ENCODE measurements at regions not wholly inside any gene's neighbourhood (a gene's known extent, or its start where the extent isn't known, plus 50 kb on each side); places are given as distances from the start of the nearest gene placed in this dataset.
"Not testable (repeated sequence)": the region's sequence is repeated elsewhere in the genome, so short reads cannot be mapped to it uniquely, and the experiment has no call there.

GRCh38 chr6:105713474-105714118, 310.7 kb upstream of the PREP start:
- no peak for DNase-seq (ENCODE audit: low read depth)

GRCh38 chr6:105711216-105711615, 308.3 kb upstream of the PREP start:
- no peak for DNase-seq (ENCODE audit: low read depth)

GRCh38 chr6:105705608-105706007, 302.7 kb upstream of the PREP start:
- no peak for DNase-seq (ENCODE audit: low read depth)

GRCh38 chr6:105695461-105695860, 292.6 kb upstream of the PREP start:
- DNase-seq (ENCODE audit: low read depth): no peak

- no peak for DNase-seq (ENCODE audit: low read depth)
Measured at GRCh38 chr6:105692613-105693215, 289.8 kb upstream of the PREP start.

- DNase-seq (ENCODE audit: low read depth): no peak
Measured at GRCh38 chr6:105691971-105692370, 289.1 kb upstream of the PREP start.

- no peak for DNase-seq (ENCODE audit: low read depth)
Measured at GRCh38 chr6:105691081-105691480, 288.2 kb upstream of the PREP start.

- DNase-seq (ENCODE audit: low read depth): no peak
Measured at GRCh38 chr6:105688573-105688972, 285.7 kb upstream of the PREP start.

GRCh38 chr6:105686793-105687192, 283.9 kb upstream of the PREP start:
- not testable (repeated sequence) for DNase-seq (ENCODE audit: low read depth)

GRCh38 chr6:105681061-105681460, 278.2 kb upstream of the PREP start:
- no peak for DNase-seq (ENCODE audit: low read depth)

GRCh38 chr6:105680131-105680530, 277.2 kb upstream of the PREP start:
- DNase-seq (ENCODE audit: low read depth): no peak

GRCh38 chr6:105678516-105678915, 275.6 kb upstream of the PREP start:
- DNase-seq (ENCODE audit: low read depth): no peak

- no peak for DNase-seq (ENCODE audit: low read depth)
Measured at GRCh38 chr6:105677671-105678475, 275.0 kb upstream of the PREP start.

- no peak for DNase-seq (ENCODE audit: low read depth)
Measured at GRCh38 chr6:105676857-105677256, 274.0 kb upstream of the PREP start.

GRCh38 chr6:105675715-105676397, 273.0 kb upstream of the PREP start:
- no peak for DNase-seq (ENCODE audit: low read depth)

- DNase-seq (ENCODE audit: low read depth): not testable (repeated sequence)
Measured at GRCh38 chr6:105672856-105673538, 270.1 kb upstream of the PREP start.

GRCh38 chr6:105669232-105669631, 266.4 kb upstream of the PREP start:
- DNase-seq (ENCODE audit: low read depth): no peak

GRCh38 chr6:105667056-105667455, 264.2 kb upstream of the PREP start:
- DNase-seq (ENCODE audit: low read depth): no peak

GRCh38 chr6:105664931-105665330, 262.0 kb upstream of the PREP start:
- DNase-seq (ENCODE audit: low read depth): no peak

GRCh38 chr6:105651969-105652368, 249.1 kb upstream of the PREP start:
- no peak for DNase-seq (ENCODE audit: low read depth)

GRCh38 chr6:105650347-105650746, 247.5 kb upstream of the PREP start:
- no peak for DNase-seq (ENCODE audit: low read depth)

GRCh38 chr6:105649192-105649591, 246.3 kb upstream of the PREP start:
- DNase-seq (ENCODE audit: low read depth): no peak

Measured in activated T-cell treated with anti-CD3 and anti-CD28 coated beads for 48 hours (primary cell).